ENCODE measurements at regions not wholly inside any gene's neighbourhood (a gene's known extent, or its start where the extent isn't known, plus 50 kb on each side); places are given as distances from the start of the nearest gene placed in this dataset.

DNA sequence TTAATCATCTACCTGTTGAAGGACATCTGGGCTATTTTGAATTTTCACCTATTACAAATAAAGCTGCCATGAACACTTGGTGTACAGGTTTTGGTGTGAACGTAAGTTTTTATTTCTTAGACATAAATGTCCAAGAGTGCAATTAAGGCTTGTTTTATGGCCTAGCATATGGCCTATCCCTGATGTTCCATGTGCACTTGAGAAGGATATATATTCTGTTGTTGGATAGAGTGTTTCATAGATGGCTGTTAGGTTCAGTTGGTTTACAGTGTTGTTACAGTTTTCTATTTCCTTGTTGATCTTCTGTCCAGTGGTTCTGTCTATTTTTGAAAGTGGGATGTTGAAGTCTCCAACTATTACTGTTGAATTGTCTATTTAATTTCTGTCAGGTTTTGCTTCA is 61.2 kb upstream of the NFASC start:
- ATAC-seq, result no peak
- H3K27ac Mint-ChIP-seq, result no peak overlapping the region
- H3K4me3 Mint-ChIP-seq, result no peak overlapping the region
- POLR2A ChIA-PET, result no interaction called here
- no peaks in the 10 kb centered on the region for H3K36me3 Mint-ChIP-seq
- peaks cover 8% of the 10 kb centered on the region for H3K27me3 Mint-ChIP-seq (ENCODE audit: low read depth)
- CTCF ChIA-PET, result no interaction called here
- H3K9me3 Mint-ChIP-seq, result no peaks in the 10 kb centered on the region
- H3K4me1 Mint-ChIP-seq, result peaks cover 13% of the 10 kb centered on the region
- no peak for DNase-seq (ENCODE audit: low spot score)
- TF ChIP-seq, protein P1, sequence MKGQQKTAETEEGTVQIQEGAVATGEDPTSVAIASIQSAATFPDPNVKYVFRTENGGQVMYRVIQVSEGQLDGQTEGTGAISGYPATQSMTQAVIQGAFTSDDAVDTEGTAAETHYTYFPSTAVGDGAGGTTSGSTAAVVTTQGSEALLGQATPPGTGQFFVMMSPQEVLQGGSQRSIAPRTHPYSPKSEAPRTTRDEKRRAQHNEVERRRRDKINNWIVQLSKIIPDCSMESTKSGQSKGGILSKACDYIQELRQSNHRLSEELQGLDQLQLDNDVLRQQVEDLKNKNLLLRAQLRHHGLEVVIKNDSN (CRISPR knock-in tag; IDR thresholded peaks at IDR 0.05), result no peak
- TF ChIP-seq, protein P2, sequence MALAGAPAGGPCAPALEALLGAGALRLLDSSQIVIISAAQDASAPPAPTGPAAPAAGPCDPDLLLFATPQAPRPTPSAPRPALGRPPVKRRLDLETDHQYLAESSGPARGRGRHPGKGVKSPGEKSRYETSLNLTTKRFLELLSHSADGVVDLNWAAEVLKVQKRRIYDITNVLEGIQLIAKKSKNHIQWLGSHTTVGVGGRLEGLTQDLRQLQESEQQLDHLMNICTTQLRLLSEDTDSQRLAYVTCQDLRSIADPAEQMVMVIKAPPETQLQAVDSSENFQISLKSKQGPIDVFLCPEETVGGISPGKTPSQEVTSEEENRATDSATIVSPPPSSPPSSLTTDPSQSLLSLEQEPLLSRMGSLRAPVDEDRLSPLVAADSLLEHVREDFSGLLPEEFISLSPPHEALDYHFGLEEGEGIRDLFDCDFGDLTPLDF (CRISPR knock-in tag; IDR thresholded peaks at IDR 0.05), result no peak
- no peak for TF ChIP-seq NR1H2 (CRISPR knock-in tag; IDR thresholded peaks at IDR 0.05)
- no peak for TF ChIP-seq ZNF219 (CRISPR knock-in tag; IDR thresholded peaks at IDR 0.05; ENCODE audit: borderline replicate concordance)
- TF ChIP-seq, protein P3, sequence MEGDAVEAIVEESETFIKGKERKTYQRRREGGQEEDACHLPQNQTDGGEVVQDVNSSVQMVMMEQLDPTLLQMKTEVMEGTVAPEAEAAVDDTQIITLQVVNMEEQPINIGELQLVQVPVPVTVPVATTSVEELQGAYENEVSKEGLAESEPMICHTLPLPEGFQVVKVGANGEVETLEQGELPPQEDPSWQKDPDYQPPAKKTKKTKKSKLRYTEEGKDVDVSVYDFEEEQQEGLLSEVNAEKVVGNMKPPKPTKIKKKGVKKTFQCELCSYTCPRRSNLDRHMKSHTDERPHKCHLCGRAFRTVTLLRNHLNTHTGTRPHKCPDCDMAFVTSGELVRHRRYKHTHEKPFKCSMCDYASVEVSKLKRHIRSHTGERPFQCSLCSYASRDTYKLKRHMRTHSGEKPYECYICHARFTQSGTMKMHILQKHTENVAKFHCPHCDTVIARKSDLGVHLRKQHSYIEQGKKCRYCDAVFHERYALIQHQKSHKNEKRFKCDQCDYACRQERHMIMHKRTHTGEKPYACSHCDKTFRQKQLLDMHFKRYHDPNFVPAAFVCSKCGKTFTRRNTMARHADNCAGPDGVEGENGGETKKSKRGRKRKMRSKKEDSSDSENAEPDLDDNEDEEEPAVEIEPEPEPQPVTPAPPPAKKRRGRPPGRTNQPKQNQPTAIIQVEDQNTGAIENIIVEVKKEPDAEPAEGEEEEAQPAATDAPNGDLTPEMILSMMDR (IDR thresholded peaks at IDR 0.05), result no peak
- no peak for TF ChIP-seq ZNF232 (CRISPR knock-in tag; IDR thresholded peaks at IDR 0.05)
- no peak for TF ChIP-seq IRF2 (CRISPR knock-in tag; IDR thresholded peaks at IDR 0.05; ENCODE audit: borderline replicate concordance, low read depth)
- TF ChIP-seq ELF4 (CRISPR knock-in tag; IDR thresholded peaks at IDR 0.05; ENCODE audit: low read depth), result no peak
- TF ChIP-seq, protein P4, sequence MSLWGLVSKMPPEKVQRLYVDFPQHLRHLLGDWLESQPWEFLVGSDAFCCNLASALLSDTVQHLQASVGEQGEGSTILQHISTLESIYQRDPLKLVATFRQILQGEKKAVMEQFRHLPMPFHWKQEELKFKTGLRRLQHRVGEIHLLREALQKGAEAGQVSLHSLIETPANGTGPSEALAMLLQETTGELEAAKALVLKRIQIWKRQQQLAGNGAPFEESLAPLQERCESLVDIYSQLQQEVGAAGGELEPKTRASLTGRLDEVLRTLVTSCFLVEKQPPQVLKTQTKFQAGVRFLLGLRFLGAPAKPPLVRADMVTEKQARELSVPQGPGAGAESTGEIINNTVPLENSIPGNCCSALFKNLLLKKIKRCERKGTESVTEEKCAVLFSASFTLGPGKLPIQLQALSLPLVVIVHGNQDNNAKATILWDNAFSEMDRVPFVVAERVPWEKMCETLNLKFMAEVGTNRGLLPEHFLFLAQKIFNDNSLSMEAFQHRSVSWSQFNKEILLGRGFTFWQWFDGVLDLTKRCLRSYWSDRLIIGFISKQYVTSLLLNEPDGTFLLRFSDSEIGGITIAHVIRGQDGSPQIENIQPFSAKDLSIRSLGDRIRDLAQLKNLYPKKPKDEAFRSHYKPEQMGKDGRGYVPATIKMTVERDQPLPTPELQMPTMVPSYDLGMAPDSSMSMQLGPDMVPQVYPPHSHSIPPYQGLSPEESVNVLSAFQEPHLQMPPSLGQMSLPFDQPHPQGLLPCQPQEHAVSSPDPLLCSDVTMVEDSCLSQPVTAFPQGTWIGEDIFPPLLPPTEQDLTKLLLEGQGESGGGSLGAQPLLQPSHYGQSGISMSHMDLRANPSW (CRISPR knock-in tag; conservative IDR thresholded peaks at IDR 0.05; ENCODE audit: low read depth), result no peak
- TF ChIP-seq ESRRA (CRISPR knock-in tag; IDR thresholded peaks at IDR 0.05; ENCODE audit: borderline replicate concordance), result no peak
- TF ChIP-seq, protein P5, sequence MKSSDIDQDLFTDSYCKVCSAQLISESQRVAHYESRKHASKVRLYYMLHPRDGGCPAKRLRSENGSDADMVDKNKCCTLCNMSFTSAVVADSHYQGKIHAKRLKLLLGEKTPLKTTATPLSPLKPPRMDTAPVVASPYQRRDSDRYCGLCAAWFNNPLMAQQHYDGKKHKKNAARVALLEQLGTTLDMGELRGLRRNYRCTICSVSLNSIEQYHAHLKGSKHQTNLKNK (CRISPR knock-in tag; IDR thresholded peaks at IDR 0.05), result no peak
- no peak for TF ChIP-seq ZNF317 (CRISPR knock-in tag; IDR thresholded peaks at IDR 0.05; ENCODE audit: borderline replicate concordance, low read depth)
- TF ChIP-seq, protein P6, sequence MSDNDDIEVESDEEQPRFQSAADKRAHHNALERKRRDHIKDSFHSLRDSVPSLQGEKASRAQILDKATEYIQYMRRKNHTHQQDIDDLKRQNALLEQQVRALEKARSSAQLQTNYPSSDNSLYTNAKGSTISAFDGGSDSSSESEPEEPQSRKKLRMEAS (CRISPR knock-in tag; IDR thresholded peaks at IDR 0.05), result no peak
- TF ChIP-seq SP1 (CRISPR knock-in tag; conservative IDR thresholded peaks at IDR 0.05), result no peak

DNA sequence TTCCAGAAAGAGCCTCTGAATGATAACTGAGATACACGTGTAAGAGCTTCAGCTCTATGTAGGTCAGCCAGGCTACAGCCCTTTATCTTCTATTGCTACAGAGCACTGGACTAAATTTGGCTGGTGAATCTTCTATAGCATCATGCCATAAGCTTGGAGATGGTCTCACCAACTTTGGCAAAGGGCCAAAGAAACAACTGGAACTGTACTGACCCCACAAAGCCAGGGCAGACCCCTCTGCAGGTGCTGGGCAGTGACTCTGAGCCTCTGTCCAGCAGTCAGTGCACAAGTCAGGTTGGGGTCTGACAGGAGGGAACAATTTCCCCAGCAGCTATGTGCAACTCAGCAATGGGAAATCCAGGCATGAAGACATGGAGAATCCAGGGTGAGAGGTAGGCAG is 57.8 kb upstream of the NFASC start:
- CTCF ChIA-PET, result interaction anchor here (0.9 to 3.3 kb wide), 4 partner anchors 15 to 249 kb away, joined by 3 to 14 read pairs (median 7); no protein-coding TSS in a partner anchor
- ATAC-seq (no peak), DNase-seq (ENCODE audit: low spot score) (no peak)
- no peaks in the 10 kb centered on the region for H3K9me3 Mint-ChIP-seq
- TF ChIP-seq TP53 (CRISPR knock-in tag; IDR thresholded peaks at IDR 0.05), result no peak
- no peak for TF ChIP-seq ZNF232 (CRISPR knock-in tag; IDR thresholded peaks at IDR 0.05)
- TF ChIP-seq ZNF396 (CRISPR knock-in tag; IDR thresholded peaks at IDR 0.05; ENCODE audit: borderline replicate concordance), result no peak
- TF ChIP-seq, protein P7, sequence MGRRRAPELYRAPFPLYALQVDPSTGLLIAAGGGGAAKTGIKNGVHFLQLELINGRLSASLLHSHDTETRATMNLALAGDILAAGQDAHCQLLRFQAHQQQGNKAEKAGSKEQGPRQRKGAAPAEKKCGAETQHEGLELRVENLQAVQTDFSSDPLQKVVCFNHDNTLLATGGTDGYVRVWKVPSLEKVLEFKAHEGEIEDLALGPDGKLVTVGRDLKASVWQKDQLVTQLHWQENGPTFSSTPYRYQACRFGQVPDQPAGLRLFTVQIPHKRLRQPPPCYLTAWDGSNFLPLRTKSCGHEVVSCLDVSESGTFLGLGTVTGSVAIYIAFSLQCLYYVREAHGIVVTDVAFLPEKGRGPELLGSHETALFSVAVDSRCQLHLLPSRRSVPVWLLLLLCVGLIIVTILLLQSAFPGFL (CRISPR knock-in tag; IDR thresholded peaks at IDR 0.05; ENCODE audit: borderline replicate concordance), result no peak
- TF ChIP-seq, protein P8, sequence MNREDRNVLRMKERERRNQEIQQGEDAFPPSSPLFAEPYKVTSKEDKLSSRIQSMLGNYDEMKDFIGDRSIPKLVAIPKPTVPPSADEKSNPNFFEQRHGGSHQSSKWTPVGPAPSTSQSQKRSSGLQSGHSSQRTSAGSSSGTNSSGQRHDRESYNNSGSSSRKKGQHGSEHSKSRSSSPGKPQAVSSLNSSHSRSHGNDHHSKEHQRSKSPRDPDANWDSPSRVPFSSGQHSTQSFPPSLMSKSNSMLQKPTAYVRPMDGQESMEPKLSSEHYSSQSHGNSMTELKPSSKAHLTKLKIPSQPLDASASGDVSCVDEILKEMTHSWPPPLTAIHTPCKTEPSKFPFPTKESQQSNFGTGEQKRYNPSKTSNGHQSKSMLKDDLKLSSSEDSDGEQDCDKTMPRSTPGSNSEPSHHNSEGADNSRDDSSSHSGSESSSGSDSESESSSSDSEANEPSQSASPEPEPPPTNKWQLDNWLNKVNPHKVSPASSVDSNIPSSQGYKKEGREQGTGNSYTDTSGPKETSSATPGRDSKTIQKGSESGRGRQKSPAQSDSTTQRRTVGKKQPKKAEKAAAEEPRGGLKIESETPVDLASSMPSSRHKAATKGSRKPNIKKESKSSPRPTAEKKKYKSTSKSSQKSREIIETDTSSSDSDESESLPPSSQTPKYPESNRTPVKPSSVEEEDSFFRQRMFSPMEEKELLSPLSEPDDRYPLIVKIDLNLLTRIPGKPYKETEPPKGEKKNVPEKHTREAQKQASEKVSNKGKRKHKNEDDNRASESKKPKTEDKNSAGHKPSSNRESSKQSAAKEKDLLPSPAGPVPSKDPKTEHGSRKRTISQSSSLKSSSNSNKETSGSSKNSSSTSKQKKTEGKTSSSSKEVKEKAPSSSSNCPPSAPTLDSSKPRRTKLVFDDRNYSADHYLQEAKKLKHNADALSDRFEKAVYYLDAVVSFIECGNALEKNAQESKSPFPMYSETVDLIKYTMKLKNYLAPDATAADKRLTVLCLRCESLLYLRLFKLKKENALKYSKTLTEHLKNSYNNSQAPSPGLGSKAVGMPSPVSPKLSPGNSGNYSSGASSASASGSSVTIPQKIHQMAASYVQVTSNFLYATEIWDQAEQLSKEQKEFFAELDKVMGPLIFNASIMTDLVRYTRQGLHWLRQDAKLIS (CRISPR knock-in tag; IDR thresholded peaks at IDR 0.05; ENCODE audit: borderline replicate concordance), result no peak
- no peak for TF ChIP-seq ESRRA (CRISPR knock-in tag; IDR thresholded peaks at IDR 0.05; ENCODE audit: borderline replicate concordance)
- TF ChIP-seq ZNF423 (CRISPR knock-in tag; IDR thresholded peaks at IDR 0.05), result no peak
- TF ChIP-seq, protein P9, sequence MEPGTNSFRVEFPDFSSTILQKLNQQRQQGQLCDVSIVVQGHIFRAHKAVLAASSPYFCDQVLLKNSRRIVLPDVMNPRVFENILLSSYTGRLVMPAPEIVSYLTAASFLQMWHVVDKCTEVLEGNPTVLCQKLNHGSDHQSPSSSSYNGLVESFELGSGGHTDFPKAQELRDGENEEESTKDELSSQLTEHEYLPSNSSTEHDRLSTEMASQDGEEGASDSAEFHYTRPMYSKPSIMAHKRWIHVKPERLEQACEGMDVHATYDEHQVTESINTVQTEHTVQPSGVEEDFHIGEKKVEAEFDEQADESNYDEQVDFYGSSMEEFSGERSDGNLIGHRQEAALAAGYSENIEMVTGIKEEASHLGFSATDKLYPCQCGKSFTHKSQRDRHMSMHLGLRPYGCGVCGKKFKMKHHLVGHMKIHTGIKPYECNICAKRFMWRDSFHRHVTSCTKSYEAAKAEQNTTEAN (CRISPR knock-in tag; IDR thresholded peaks at IDR 0.05), result no peak
- H3K27ac Mint-ChIP-seq, result no peak overlapping the region
- peaks cover 5% of the 10 kb centered on the region; the same call in 1 of the 2 replicates for H3K27me3 Mint-ChIP-seq (ENCODE audit: low read depth)
- POLR2A ChIA-PET, result no interaction called here
- no peaks in the 10 kb centered on the region for H3K36me3 Mint-ChIP-seq
- H3K4me1 Mint-ChIP-seq, result peaks cover 2% of the 10 kb centered on the region
- no peak overlapping the region for H3K4me3 Mint-ChIP-seq
